ENCODE measurements at regions not wholly inside any gene's neighbourhood (a gene's known extent, or its start where the extent isn't known, plus 50 kb on each side); places are given as distances from the start of the nearest gene placed in this dataset.
"Not testable (repeated sequence)": the region's sequence is repeated elsewhere in the genome, so short reads cannot be mapped to it uniquely, and the experiment has no call there.

GRCh38 chr2:59756150-59756549 is 797.3 kb downstream of the BCL11A start:
- no peak for DNase-seq

GRCh38 chr2:59754011-59754735 is 799.3 kb downstream of the BCL11A start:
- DNase-seq, result no peak

GRCh38 chr2:59752512-59752911 is 800.9 kb downstream of the BCL11A start:
- DNase-seq, result no peak

- DNase-seq, result no peak
Observed at GRCh38 chr2:59752071-59752470, 801.4 kb downstream of the BCL11A start.

- DNase-seq, result not testable (repeated sequence)
Observed at GRCh38 chr2:59751214-59751613, 802.2 kb downstream of the BCL11A start.

- DNase-seq, result no peak
Observed at GRCh38 chr2:59746291-59746690, 807.2 kb downstream of the BCL11A start.

- no peak for DNase-seq
Observed at GRCh38 chr2:59745085-59745484, 808.4 kb downstream of the BCL11A start.

- DNase-seq, result no peak
Observed at GRCh38 chr2:59744436-59744835, 809.0 kb downstream of the BCL11A start.

- no peak for DNase-seq
Observed at GRCh38 chr2:59741840-59742239, 811.6 kb downstream of the BCL11A start.

- no peak for DNase-seq
Observed at GRCh38 chr2:59739166-59739565, 814.3 kb downstream of the BCL11A start.

- no peak for DNase-seq
Observed at GRCh38 chr2:59737299-59737698, 816.2 kb downstream of the BCL11A start.

GRCh38 chr2:59734743-59735142 is 818.7 kb downstream of the BCL11A start:
- no peak for DNase-seq

- no peak for DNase-seq
Observed at GRCh38 chr2:59733970-59734369, 819.5 kb downstream of the BCL11A start.

GRCh38 chr2:59733567-59733930 is 819.9 kb downstream of the BCL11A start:
- DNase-seq, result no peak

GRCh38 chr2:59732871-59733566 is 820.4 kb downstream of the BCL11A start:
- DNase-seq, result no peak

- DNase-seq, result no peak
Observed at GRCh38 chr2:59727121-59727590, 826.3 kb downstream of the BCL11A start.

- no peak for DNase-seq
Observed at GRCh38 chr2:59726228-59727120, 827.0 kb downstream of the BCL11A start.

- no peak for DNase-seq
Observed at GRCh38 chr2:59724746-59725145, 828.7 kb downstream of the BCL11A start.

- DNase-seq, result no peak
Observed at GRCh38 chr2:59720296-59720866, 833.1 kb downstream of the BCL11A start.

GRCh38 chr2:59713577-59713976 is 839.9 kb downstream of the BCL11A start:
- DNase-seq, result no peak

- no peak for DNase-seq
Observed at GRCh38 chr2:59711121-59711520, 842.3 kb downstream of the BCL11A start.

- DNase-seq, result no peak
Observed at GRCh38 chr2:59706729-59707128, 846.7 kb downstream of the BCL11A start.

- no peak for DNase-seq
Observed at GRCh38 chr2:59703796-59704195, 849.7 kb downstream of the BCL11A start.

Measured in NCI-H146 (cell line).